B cell (primary cell): ENCODE measurements at regions not wholly inside any gene's neighbourhood (a gene's known extent, or its start where the extent isn't known, plus 50 kb on each side); places are given as distances from the start of the nearest gene placed in this dataset.

Source experiments
- ATAC-seq: fragments of 200-7000 bp; cut with Tn5 transposase; one replicate; pipeline ENCODE4 v1.10.0; 2021; ENCODE audit warnings: low read depth, mild to moderate bottlenecking, moderate number of reproducible peaks, moderate library complexity
- CTCF ChIA-PET: fragments of 350-600 bp; sonication (Branson Sonifier 250); formaldehyde crosslinking; loops from one replicate; lab custom pipeline; 2021; ENCODE audit warnings: antibody characterized with exemption, inconsistent platforms; lab: Charles Lee
- POLR2A ChIA-PET: fragments of 350-600 bp; sonication (Branson Sonifier 250); formaldehyde crosslinking; loops from one replicate; lab custom pipeline; 2021; ENCODE audit warnings: antibody characterized with exemption; lab: Charles Lee
- DNase-seq: peaks from one replicate; pipeline ENCODE4 v3.0.0; 2013
- H2AFZ ChIP-seq: 2 replicates; pipeline ENCODE4 v1.6.1; 2012; ENCODE audit warnings: mild to moderate bottlenecking, low read depth, low read length; ENCODE audit not compliant: insufficient read depth, poor library complexity, severe bottlenecking
- H3K27ac ChIP-seq, 2 donors: 1 replicate in 1 of 2; 2 replicates in 1 of 2; pipeline ENCODE4 v1.5.1; 2012 to 2013; ENCODE audit warnings: low read length in 2 of 2, mild to moderate bottlenecking in 2 of 2, moderate library complexity in 1 of 2
- H3K27me3 ChIP-seq, 4 experiments: fragments of 200-600 bp in 1 of 4; sonication (generic) in 1 of 4; replicated peaks in 1 of 4; 1 replicate in 2 of 4; 2 replicates in 2 of 4; pipeline versions ENCODE4 v1.6.1 to v1.7.0; 2013 to 2016; ENCODE audit warnings: low read length in 3 of 4, mild to moderate bottlenecking in 2 of 4, mixed read lengths in 1 of 4, moderate library complexity in 1 of 4; ENCODE audit not compliant: insufficient read depth in 4 of 4, control insufficient read depth in 3 of 4; ENCODE audit errors: control extremely low read depth in 1 of 4
- H3K36me3 ChIP-seq, 2 experiments: replicated peaks in 1 of 2; 1 replicate in 1 of 2; 2 replicates in 1 of 2; pipeline versions ENCODE4 v1.6.1 to v1.7.1; 2013; ENCODE audit warnings: low read length in 1 of 2; ENCODE audit not compliant: insufficient read depth in 2 of 2, control insufficient read depth in 1 of 2; ENCODE audit errors: control extremely low read depth in 1 of 2, extremely low read depth in 1 of 2
- H3K4me1 ChIP-seq, 2 donors: fragments of 200-600 bp in 1 of 2; sonication (generic) in 1 of 2; 1 replicate in 1 of 2; 2 replicates in 1 of 2; pipeline versions ENCODE4 v1.5.1 to v1.6.1; 2013 to 2017; ENCODE audit warnings: low read length in 2 of 2; ENCODE audit not compliant: control insufficient read depth in 2 of 2, insufficient read depth in 2 of 2
- H3K4me2 ChIP-seq: replicated peaks from 2 replicates; pipeline ENCODE3; 2012; ENCODE audit warnings: mild to moderate bottlenecking, low read depth, low read length; ENCODE audit not compliant: poor library complexity, severe bottlenecking
- H3K4me3 ChIP-seq, 5 experiments: fragments of 200-600 bp in 1 of 5; sonication (generic) in 1 of 5; 1 replicate in 3 of 5; 2 replicates in 2 of 5; pipeline versions ENCODE4 v1.5.1 to v1.7.0; 2011 to 2016; ENCODE audit warnings: low read length in 4 of 5, mild to moderate bottlenecking in 4 of 5, low read depth in 2 of 5, control low read depth in 1 of 5, moderate library complexity in 1 of 5; ENCODE audit not compliant: insufficient read depth in 1 of 5; ENCODE audit errors: control extremely low read depth in 1 of 5, extremely low read depth in 1 of 5
- H3K79me2 ChIP-seq: fragments of 200-600 bp; sonication (generic); one replicate; pipeline ENCODE4 v1.6.0; 2016; ENCODE audit warnings: low read length; ENCODE audit not compliant: control insufficient read depth, insufficient read depth
- H3K9ac ChIP-seq: fragments of 200-600 bp; sonication (generic); 2 replicates; pipeline ENCODE4 v1.6.1; 2017; ENCODE audit warnings: mild to moderate bottlenecking, low read length, moderate library complexity
- H3K9me3 ChIP-seq, 3 donors: one replicate each; pipeline versions ENCODE4 v1.6.1 to v1.7.1; 2013; ENCODE audit warnings: low read length in 2 of 3; ENCODE audit not compliant: control insufficient read depth in 2 of 3, insufficient read depth in 1 of 3; ENCODE audit errors: control extremely low read depth in 1 of 3
- H4K20me1 ChIP-seq: 2 replicates; pipeline ENCODE4 v1.6.0; 2012; ENCODE audit warnings: mild to moderate bottlenecking, low read length; ENCODE audit not compliant: insufficient read depth, control insufficient read depth, poor library complexity, severe bottlenecking
- H3K27ac Mint-ChIP-seq: one replicate; pipeline ENCODE4 v1.8.0; 2021; ENCODE audit warnings: mixed read lengths
- H3K27me3 Mint-ChIP-seq: one replicate; pipeline ENCODE4 v1.8.0; 2021; ENCODE audit warnings: mixed read lengths
- H3K4me1 Mint-ChIP-seq: one replicate; pipeline ENCODE4 v1.8.0; 2021; ENCODE audit warnings: mixed read lengths
- H3K4me3 Mint-ChIP-seq: one replicate; pipeline ENCODE4 v1.8.0; 2021; ENCODE audit warnings: mixed read lengths
- H3K9me3 Mint-ChIP-seq: one replicate; pipeline ENCODE4 v1.8.0; 2022; ENCODE audit warnings: mixed read lengths; ENCODE audit not compliant: insufficient read depth
- CTCF ChIP-seq: fragments of 200-600 bp; IDR thresholded peaks from one replicate; pipeline ENCODE4 v1.8.0; 2022; ENCODE audit warnings: antibody characterized with exemption, mild to moderate bottlenecking
- EZH2 ChIP-seq: IDR thresholded peaks from 2 replicates; pipeline ENCODE4 v1.6.1; 2012; ENCODE audit warnings: borderline replicate concordance, low read depth, mild to moderate bottlenecking, moderate library complexity, low read length; ENCODE audit not compliant: insufficient read depth, poor library complexity, severe bottlenecking
- WGBS: methylation state at CpG from one replicate; pipeline ENCODE4 v1.1.5; 2013; ENCODE audit warnings: missing lambda C conversion rate; ENCODE audit not compliant: insufficient coverage; 5-methylcytosine and 5-hydroxymethylcytosine counted together
- intact Hi-C: fragments of 100-400 bp; cut with micrococcal nuclease; formaldehyde crosslinking; loops from one replicate; pipeline ENCODE4 v1.10.0; 2022

DNA sequence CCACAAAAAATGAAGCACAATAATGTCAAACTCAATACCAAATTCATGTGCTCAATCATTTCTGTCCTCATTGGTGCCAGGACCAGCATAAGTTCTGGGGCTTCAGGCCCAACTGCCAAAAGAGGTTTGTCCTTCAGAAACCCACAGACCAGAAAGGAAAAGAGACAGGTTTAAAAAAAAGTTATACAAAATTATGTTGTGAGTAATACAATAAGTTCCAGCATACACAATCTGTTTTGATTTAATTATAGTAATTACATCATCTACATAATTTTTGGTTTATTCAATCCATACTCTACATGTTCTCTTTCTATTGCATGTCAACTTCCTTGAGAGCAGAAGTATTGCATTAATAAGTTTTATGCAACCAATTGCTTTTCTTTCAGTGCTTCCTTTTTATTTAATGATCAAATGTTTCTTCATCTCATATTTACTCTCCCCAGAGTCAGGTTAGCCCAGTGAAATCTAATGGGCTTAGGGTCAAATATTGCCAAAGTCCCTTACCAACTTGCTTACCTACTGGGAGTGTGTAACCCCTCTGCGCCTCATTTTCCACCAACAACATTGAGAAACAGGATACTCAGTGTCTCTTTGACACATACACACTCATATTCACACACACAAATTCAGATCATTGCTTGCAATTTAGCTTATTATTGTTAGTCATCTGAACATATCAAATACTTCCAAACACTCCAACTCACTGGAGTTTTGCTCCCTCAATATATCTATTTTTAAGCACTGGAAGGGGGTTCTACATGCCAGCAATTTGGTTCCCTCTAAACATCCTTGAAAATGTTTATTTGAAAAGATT, 424.4 kb upstream of the MARCKS start:
- H3K4me3 ChIP-seq, result no peak overlapping the region
- intact Hi-C loops, result no loop called here
- Mint-ChIP-seq H3K27me3 (peaks cover 11% of the 10 kb centered on the region), H3K9me3 (no peaks in the 10 kb centered on the region), H3K4me3 (no peak overlapping the region), H3K4me1 (no peaks in the 10 kb centered on the region), H3K27ac (no peak overlapping the region)
- no peak for ATAC-seq
- no peaks in the 10 kb centered on the region for H4K20me1 ChIP-seq
- CTCF ChIA-PET, result no interaction called here
- POLR2A ChIA-PET, result no interaction called here
- no peak overlapping the region for H3K27ac ChIP-seq
- H3K4me1 ChIP-seq, result no peaks in the 10 kb centered on the region
- TF ChIP-seq CTCF (no peak), EZH2 (no peak)
- no peak overlapping the region for H2AFZ ChIP-seq
- no peaks in the 10 kb centered on the region for H3K79me2 ChIP-seq
- H3K4me2 ChIP-seq, result no peak overlapping the region
- H3K27me3 ChIP-seq, result no peaks in the 10 kb centered on the region
- 80% methylated on average over 1 of the region's 1 CpG for WGBS
- H3K9me3 ChIP-seq, result no peaks in the 10 kb centered on the region
- no peaks in the 10 kb centered on the region for H3K36me3 ChIP-seq
- no peak for DNase-seq
- no peak overlapping the region for H3K9ac ChIP-seq

DNA sequence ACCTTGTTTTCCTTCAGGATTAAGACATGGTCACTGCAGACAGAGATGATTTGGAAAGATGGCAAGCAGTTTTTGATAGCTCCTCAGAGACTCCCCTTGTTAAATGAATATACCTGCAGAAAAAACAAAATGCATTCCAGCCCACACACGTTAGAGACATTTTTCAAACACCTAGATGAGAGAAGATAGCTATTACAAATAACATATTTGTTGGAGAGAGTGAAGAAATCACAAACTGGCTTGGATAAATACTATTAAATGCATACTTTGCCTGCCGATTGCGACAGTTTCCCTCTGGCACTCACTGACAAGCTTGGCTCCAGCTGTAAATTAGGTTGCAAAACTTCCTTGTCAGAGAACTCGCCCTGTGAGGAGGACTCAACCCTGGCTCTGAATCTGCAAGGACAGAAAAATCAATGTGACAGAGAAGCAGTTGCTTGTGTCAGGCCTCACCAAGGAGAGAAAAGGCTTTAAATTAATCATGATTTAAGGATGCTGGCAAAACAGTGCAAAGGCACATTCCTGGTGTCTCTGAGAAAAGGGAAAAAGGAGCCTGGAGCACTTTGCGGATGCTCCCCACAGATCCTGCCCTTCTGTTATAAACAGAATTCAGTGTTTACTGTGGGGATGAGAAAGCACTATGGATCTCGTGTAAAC, 423.7 kb upstream of the MARCKS start:
- CTCF ChIA-PET, result no interaction called here
- Histone ChIP-seq H3K79me2 (no peaks in the 10 kb centered on the region), H4K20me1 (no peaks in the 10 kb centered on the region), H3K4me2 (no peak overlapping the region), H3K9me3 (no peaks in the 10 kb centered on the region), H3K9ac (no peak overlapping the region), H3K27ac (no peak overlapping the region), H3K27me3 (no peaks in the 10 kb centered on the region), H3K4me3 (no peak overlapping the region), H3K36me3 (no peaks in the 10 kb centered on the region), H3K4me1 (no peaks in the 10 kb centered on the region), H2AFZ (peak overlapping the region; percentile 12)
- Mint-ChIP-seq H3K27ac (no peak overlapping the region), H3K4me3 (no peak overlapping the region), H3K27me3 (peaks cover 11% of the 10 kb centered on the region), H3K4me1 (no peaks in the 10 kb centered on the region), H3K9me3 (no peaks in the 10 kb centered on the region)
- WGBS, result 57% methylated on average over 4 of the region's 6 CpGs
- intact Hi-C loops, result no loop called here
- ATAC-seq (no peak), DNase-seq (no peak)
- no peak for TF ChIP-seq CTCF
- no peak for TF ChIP-seq EZH2
- POLR2A ChIA-PET, result no interaction called here
